T-helper 9 cell (primary cell): ENCODE measurements at regions not wholly inside any gene's neighbourhood (a gene's known extent, or its start where the extent isn't known, plus 50 kb on each side); places are given as distances from the start of the nearest gene placed in this dataset.

ENCODE experiments used
- DNase-seq: peaks from one replicate; pipeline ENCODE4 v3.0.0-alpha.2; 2020

GRCh38 chr11:76298255-76298654 lies 82.7 kb downstream of the THAP12 start:
- DNase-seq, result no peak

- DNase-seq, result no peak
Observed at GRCh38 chr11:76296731-76297542, 84.0 kb downstream of the THAP12 start.

GRCh38 chr11:76293189-76293631 lies 86.9 kb upstream of the WNT11 start:
- DNase-seq, result no peak

- DNase-seq, result no peak
Observed at GRCh38 chr11:76292583-76293188, 86.4 kb upstream of the WNT11 start.

GRCh38 chr11:76291576-76292526 lies 85.5 kb upstream of the WNT11 start:
- no peak for DNase-seq

- peak; percentile 8 for DNase-seq
Observed at GRCh38 chr11:76288166-76288980, 82.1 kb upstream of the WNT11 start.

GRCh38 chr11:76287227-76287626 lies 80.9 kb upstream of the WNT11 start:
- no peak for DNase-seq

GRCh38 chr11:76285397-76286104 lies 79.2 kb upstream of the WNT11 start:
- no peak for DNase-seq

- no peak for DNase-seq
Observed at GRCh38 chr11:76284161-76284560, 77.9 kb upstream of the WNT11 start.

GRCh38 chr11:76282811-76283595 lies 76.7 kb upstream of the WNT11 start:
- DNase-seq, result no peak

GRCh38 chr11:76282172-76282571 lies 75.9 kb upstream of the WNT11 start:
- no peak for DNase-seq

- no peak for DNase-seq
Observed at GRCh38 chr11:76281558-76281906, 75.2 kb upstream of the WNT11 start.

GRCh38 chr11:76280882-76281557 lies 74.7 kb upstream of the WNT11 start:
- DNase-seq, result no peak

GRCh38 chr11:76280151-76280881 lies 74.0 kb upstream of the WNT11 start:
- no peak for DNase-seq

- DNase-seq, result no peak
Observed at GRCh38 chr11:76279646-76280045, 73.3 kb upstream of the WNT11 start.

- DNase-seq, result no peak
Observed at GRCh38 chr11:76279038-76279437, 72.7 kb upstream of the WNT11 start.

GRCh38 chr11:76278526-76278925 lies 72.2 kb upstream of the WNT11 start:
- DNase-seq, result no peak

GRCh38 chr11:76277298-76278175 lies 71.2 kb upstream of the WNT11 start:
- DNase-seq, result no peak

GRCh38 chr11:76276781-76277155 lies 70.5 kb upstream of the WNT11 start:
- no peak for DNase-seq
